H1 (cell line): ENCODE measurements at regions not wholly inside any gene's neighbourhood (a gene's known extent, or its start where the extent isn't known, plus 50 kb on each side); places are given as distances from the start of the nearest gene placed in this dataset.

Experiments
- CTCF ChIA-PET: fragments of 300-600 bp; sonication (Branson Sonifier 250); formaldehyde crosslinking; loops from one replicate; lab custom pipeline; 2021; ENCODE audit not compliant: partially characterized antibody; lab: Charles Lee
- POLR2A ChIA-PET: fragments of 300-600 bp; sonication (Branson Sonifier 250); formaldehyde crosslinking; loops from one replicate; lab custom pipeline; 2021; ENCODE audit warnings: inconsistent platforms; ENCODE audit not compliant: partially characterized antibody; lab: Charles Lee
- DNase-seq, 2 experiments: peaks; one replicate each; pipeline versions ENCODE4 v3.0.0 to v3.0.0-alpha.2; 2010 to 2022; ENCODE audit warnings: low spot score in 2 of 2, low read depth in 1 of 2, mixed read lengths in 1 of 2
- FAIRE-seq: peaks from 2 replicates; lab custom pipeline; 2011; peaks lifted over from hg19 to GRCh38; lab: Jason Lieb, UNC
- H2AFZ ChIP-seq: 2 replicates; pipeline ENCODE4 v1.8.1; 2012; ENCODE audit warnings: low read length, inconsistent platforms
- H2AK5ac ChIP-seq: 2 replicates; pipeline ENCODE4 v1.6.1; 2013; ENCODE audit warnings: low read depth, low read length
- H2BK120ac ChIP-seq: replicated peaks from 2 replicates; pipeline ENCODE3; 2013; ENCODE audit warnings: low read depth, low read length, inconsistent platforms
- H2BK12ac ChIP-seq: 2 replicates; pipeline ENCODE4 v1.6.1; 2013; ENCODE audit warnings: low read depth, low read length
- H2BK15ac ChIP-seq: 2 replicates; pipeline ENCODE4 v1.6.1; 2013; ENCODE audit warnings: low read length
- H2BK20ac ChIP-seq: 2 replicates; pipeline ENCODE4 v1.6.1; 2013; ENCODE audit warnings: low read length
- H2BK5ac ChIP-seq: 2 replicates; pipeline ENCODE4 v1.6.1; 2013; ENCODE audit warnings: low read depth, low read length
- H3K14ac ChIP-seq: 2 replicates; pipeline ENCODE4 v1.6.1; 2013; ENCODE audit warnings: inconsistent platforms; ENCODE audit not compliant: insufficient read length
- H3K18ac ChIP-seq: 2 replicates; pipeline ENCODE4 v1.6.1; 2013; ENCODE audit warnings: low read length; ENCODE audit errors: extremely low read depth
- H3K23ac ChIP-seq: 2 replicates; pipeline ENCODE4 v1.6.1; 2013; ENCODE audit warnings: inconsistent platforms; ENCODE audit not compliant: insufficient read length
- H3K23me2 ChIP-seq: 2 replicates; pipeline ENCODE4 v1.6.1; 2013; ENCODE audit warnings: low read depth, low read length
- H3K27ac ChIP-seq: 2 replicates; pipeline ENCODE4 v1.6.1; 2011; ENCODE audit warnings: low read depth, low read length, inconsistent platforms
- H3K27me3 ChIP-seq, 4 experiments: replicated peaks in 1 of 4; 1 replicate in 1 of 4; 2 replicates in 3 of 4; pipeline versions ENCODE4 v1.6.1 to v1.8.1; 2011 to 2013; ENCODE audit warnings: low read length in 3 of 4, mild to moderate bottlenecking in 3 of 4, inconsistent platforms in 2 of 4, mixed read lengths in 2 of 4, moderate library complexity in 1 of 4; ENCODE audit not compliant: control insufficient read depth in 3 of 4, insufficient read depth in 3 of 4; ENCODE audit errors: extremely low read depth in 1 of 4
- H3K36me3 ChIP-seq, 4 experiments: 2 replicates each; pipeline versions ENCODE4 v1.6.1 to v1.8.1; 2011 to 2013; ENCODE audit warnings: mild to moderate bottlenecking in 4 of 4, low read length in 3 of 4, moderate library complexity in 2 of 4, control low read depth in 1 of 4, inconsistent platforms in 1 of 4; ENCODE audit not compliant: insufficient read depth in 4 of 4, control insufficient read depth in 2 of 4
- H3K4ac ChIP-seq: replicated peaks from 2 replicates; pipeline ENCODE3; 2013; ENCODE audit warnings: low read length, low read depth, mixed read lengths, inconsistent platforms; ENCODE audit not compliant: insufficient read length
- H3K4me1 ChIP-seq, 4 experiments: replicated peaks in 1 of 4; 1 replicate in 1 of 4; 2 replicates in 3 of 4; pipeline versions ENCODE4 v1.6.1 to v1.8.1; 2011 to 2013; ENCODE audit warnings: low read length in 3 of 4, inconsistent platforms in 2 of 4, mixed read lengths in 1 of 4; ENCODE audit not compliant: insufficient read depth in 4 of 4, control insufficient read depth in 3 of 4
- H3K4me2 ChIP-seq, 2 experiments: 2 replicates each; pipeline versions ENCODE4 v1.6.1 to v1.8.1; 2011 to 2013; ENCODE audit warnings: low read depth in 2 of 2, low read length in 2 of 2, control low read depth in 1 of 2, inconsistent platforms in 1 of 2, mild to moderate bottlenecking in 1 of 2; ENCODE audit not compliant: insufficient read depth in 1 of 2
- H3K4me3 ChIP-seq, 4 experiments: fragments of 200-600, 300-600 bp in 1 of 4; sonication (generic), shearing (Covaris generic), sonication (Bioruptor Twin) in 1 of 4; 2 replicates each; pipeline versions ENCODE4 v1.5.1 to v1.8.1; 2011 to 2016; ENCODE audit warnings: low read length in 4 of 4, low read depth in 3 of 4, control low read depth in 2 of 4, inconsistent platforms in 2 of 4, mild to moderate bottlenecking in 2 of 4, mixed read lengths in 1 of 4, moderate library complexity in 1 of 4; ENCODE audit not compliant: insufficient read depth in 2 of 4; ENCODE audit errors: extremely low read depth in 1 of 4
- H3K56ac ChIP-seq: replicated peaks from 2 replicates; pipeline ENCODE3; 2013; ENCODE audit warnings: low read depth, mild to moderate bottlenecking, mixed read lengths, low read length, inconsistent platforms; ENCODE audit not compliant: insufficient read length
- H3K79me1 ChIP-seq: 2 replicates; pipeline ENCODE4 v1.6.1; 2013; ENCODE audit warnings: low read depth, low read length, control low read depth
- H3K79me2 ChIP-seq, 2 experiments: 2 replicates each; pipeline versions ENCODE4 v1.6.1 to v1.8.1; 2012 to 2013; ENCODE audit warnings: low read length in 2 of 2, mild to moderate bottlenecking in 2 of 2, inconsistent platforms in 1 of 2; ENCODE audit not compliant: insufficient read depth in 2 of 2, control insufficient read depth in 1 of 2
- H3K9ac ChIP-seq, 4 experiments: replicated peaks in 1 of 4; 1 replicate in 1 of 4; 2 replicates in 3 of 4; pipeline versions ENCODE4 v1.6.1 to v1.8.1; 2011 to 2013; ENCODE audit warnings: low read depth in 3 of 4, low read length in 3 of 4, control low read depth in 2 of 4, mild to moderate bottlenecking in 2 of 4, moderate library complexity in 2 of 4, inconsistent platforms in 1 of 4; ENCODE audit errors: extremely low read depth in 1 of 4
- H3K9me3 ChIP-seq, 2 experiments: 2 replicates each; pipeline versions ENCODE4 v1.6.1 to v1.8.1; 2012 to 2013; ENCODE audit warnings: mild to moderate bottlenecking in 2 of 2, moderate library complexity in 2 of 2, control low read depth in 1 of 2, inconsistent platforms in 1 of 2, low read depth in 1 of 2, low read length in 1 of 2, mixed read lengths in 1 of 2; ENCODE audit not compliant: insufficient read depth in 2 of 2
- H4K20me1 ChIP-seq, 2 experiments: replicated peaks in 1 of 2; 2 replicates each; pipeline versions ENCODE3 to v1.8.1; 2011 to 2013; ENCODE audit warnings: inconsistent platforms in 2 of 2, low read length in 2 of 2, mild to moderate bottlenecking in 1 of 2; ENCODE audit not compliant: insufficient read depth in 2 of 2, control insufficient read depth in 1 of 2
- H4K5ac ChIP-seq: 2 replicates; pipeline ENCODE4 v1.6.1; 2013; ENCODE audit warnings: low read length, low read depth, mixed read lengths, inconsistent platforms; ENCODE audit not compliant: insufficient read length
- H4K8ac ChIP-seq: 2 replicates; pipeline ENCODE4 v1.8.0; 2013; ENCODE audit warnings: mild to moderate bottlenecking, moderate library complexity, low read length, inconsistent platforms; ENCODE audit not compliant: insufficient read depth; ENCODE audit errors: extremely low read depth
- H4K91ac ChIP-seq: replicated peaks from 2 replicates; pipeline ENCODE3; 2013; ENCODE audit warnings: low read length, mixed read lengths, inconsistent platforms; ENCODE audit not compliant: insufficient read length
- BACH1 ChIP-seq: IDR thresholded peaks from 2 replicates; pipeline ENCODE4 v1.6.1; 2012; ENCODE audit warnings: low read length, improper control_type of control experiment
- CEBPB ChIP-seq: IDR thresholded peaks from 2 replicates; pipeline ENCODE4 v1.6.1; 2012; ENCODE audit warnings: low read depth, low read length
- RBBP5 ChIP-seq: IDR thresholded peaks from 2 replicates; pipeline ENCODE4 v1.7.1; 2012; ENCODE audit warnings: low read depth, mild to moderate bottlenecking, inconsistent platforms, low read length, moderate library complexity, borderline replicate concordance
- WGBS, 2 experiments: shearing (Covaris generic) in 1 of 2; methylation state at CpG; one replicate each; pipeline versions ENCODE4 v1.1.6 to v1.1.7; 2013 to 2015; ENCODE audit warnings: low lambda C conversion rate in 2 of 2, mixed read lengths in 2 of 2, inconsistent platforms in 1 of 2, low coverage in 1 of 2, missing lambda C conversion rate in 1 of 2; ENCODE audit not compliant: insufficient replicate concordance in 2 of 2, insufficient coverage in 1 of 2, insufficient read length in 1 of 2; ENCODE audit errors: extremely low coverage in 1 of 2, missing lambda C conversion rate in 1 of 2; 5-methylcytosine and 5-hydroxymethylcytosine counted together

- TF ChIP-seq RBBP5: no peak
Measured at GRCh38 chrX:5402461-5402860, 826.2 kb downstream of the NLGN4X start (continued).

GRCh38 chrX:5399403-5399802 is 829.3 kb downstream of the NLGN4X start:
- CTCF ChIA-PET: no interaction called here
- no peak for DNase-seq
- TF ChIP-seq BACH1 (no peak), CEBPB (0 out of 2 replicates have a peak, but pooled peaks have one; percentile 2)

More at GRCh38 chrX:5399403-5399802, 829.3 kb downstream of the NLGN4X start:
- Histone ChIP-seq H4K20me1 (no peaks in the 10 kb centered on the region), H3K4ac (no peak overlapping the region), H3K23me2 (no peaks in the 10 kb centered on the region), H3K36me3 (no peaks in the 10 kb centered on the region), H3K56ac (no peak overlapping the region), H3K14ac (no peak overlapping the region), H4K5ac (no peak overlapping the region), H2BK20ac (no peak overlapping the region), H3K18ac (no peak overlapping the region), H3K27ac (no peak overlapping the region), H3K79me2 (no peaks in the 10 kb centered on the region), H2BK120ac (no peak overlapping the region), H3K9me3 (no peaks in the 10 kb centered on the region), H2AK5ac (no peak overlapping the region), H3K4me1 (no peaks in the 10 kb centered on the region), H4K8ac (no peak overlapping the region), H3K9ac (no peak overlapping the region), H2BK15ac (no peak overlapping the region), H2BK5ac (no peak overlapping the region), H2AFZ (no peak overlapping the region), H4K91ac (no peak overlapping the region), H2BK12ac (no peak overlapping the region), H3K79me1 (no peaks in the 10 kb centered on the region), H3K27me3 (no peaks in the 10 kb centered on the region), H3K23ac (no peak overlapping the region), H3K4me3 (no peak overlapping the region), H3K4me2 (no peak overlapping the region)
- no peak for FAIRE-seq
- WGBS, 2 experiments: 100% methylated on average over 6 of the region's 8 CpGs; no CpG with 5 or more reads in 1 of the 2 experiments
- POLR2A ChIA-PET: no interaction called here
